Keratinocyte (primary cell): ENCODE measurements at regions not wholly inside any gene's neighbourhood (a gene's known extent, or its start where the extent isn't known, plus 50 kb on each side); places are given as distances from the start of the nearest gene placed in this dataset.

ENCODE experiments used
- DNase-seq: peaks from one replicate; pipeline ENCODE4 v3.0.0-alpha.2; 2011; ENCODE audit warnings: low read depth, missing footprints, low spot score
- FAIRE-seq: peaks from 2 replicates; lab custom pipeline; 2011; peaks lifted over from hg19 to GRCh38; lab: Jason Lieb, UNC
- H2AFZ ChIP-seq: 2 replicates; pipeline ENCODE4 v1.6.0; 2012; ENCODE audit warnings: low read length, control low read depth, inconsistent platforms; ENCODE audit not compliant: control insufficient read depth
- H3K27ac ChIP-seq: 2 replicates; pipeline ENCODE4 v1.5.1; 2011; ENCODE audit warnings: low read length; ENCODE audit not compliant: control insufficient read depth, insufficient read depth
- H3K27me3 ChIP-seq: 3 replicates; pipeline ENCODE4 v1.6.0; 2011; ENCODE audit warnings: low read length; ENCODE audit not compliant: control insufficient read depth, insufficient read depth; ENCODE audit errors: extremely low read depth
- H3K36me3 ChIP-seq, 2 experiments: 2 replicates in 1 of 2; 3 replicates in 1 of 2; pipeline ENCODE4 v1.5.1; 2011; ENCODE audit warnings: low read length in 2 of 2, mild to moderate bottlenecking in 1 of 2; ENCODE audit not compliant: control insufficient read depth in 2 of 2, insufficient read depth in 2 of 2; ENCODE audit errors: extremely low read depth in 1 of 2
- H3K4me1 ChIP-seq: 3 replicates; pipeline ENCODE4 v1.5.1; 2011; ENCODE audit warnings: low read length; ENCODE audit not compliant: control insufficient read depth, insufficient read depth; ENCODE audit errors: extremely low read depth
- H3K4me2 ChIP-seq: 3 replicates; pipeline ENCODE4 v1.6.0; 2011; ENCODE audit warnings: low read depth, low read length; ENCODE audit not compliant: control insufficient read depth, insufficient read depth; ENCODE audit errors: extremely low read depth
- H3K4me3 ChIP-seq, 3 experiments: fragments of 200-600 bp in 1 of 3; sonication (generic) in 1 of 3; 2 replicates in 2 of 3; 3 replicates in 1 of 3; pipeline ENCODE4 v1.5.1; 2011 to 2016; ENCODE audit warnings: low read length in 3 of 3, mild to moderate bottlenecking in 3 of 3, control low read depth in 2 of 3, inconsistent platforms in 1 of 3, low read depth in 1 of 3, mixed read lengths in 1 of 3, mixed run types in 1 of 3, moderate library complexity in 1 of 3; ENCODE audit not compliant: control insufficient read depth in 2 of 3, insufficient read depth in 2 of 3; ENCODE audit errors: extremely low read depth in 1 of 3
- H3K79me2 ChIP-seq: 2 replicates; pipeline ENCODE4 v1.6.0; 2012; ENCODE audit warnings: low read length; ENCODE audit not compliant: control insufficient read depth, insufficient read depth
- H3K9ac ChIP-seq: 3 replicates; pipeline ENCODE4 v1.6.0; 2011; ENCODE audit warnings: low read length; ENCODE audit not compliant: control insufficient read depth, insufficient read depth; ENCODE audit errors: extremely low read depth
- H3K9me1 ChIP-seq: 3 replicates; pipeline ENCODE4 v1.6.0; 2011; ENCODE audit warnings: low read length; ENCODE audit not compliant: control insufficient read depth, insufficient read depth; ENCODE audit errors: extremely low read depth
- H3K9me3 ChIP-seq: 2 replicates; pipeline ENCODE4 v1.5.1; 2012; ENCODE audit warnings: low read depth, low read length; ENCODE audit not compliant: control insufficient read depth
- H4K20me1 ChIP-seq: 3 replicates; pipeline ENCODE4 v1.6.0; 2011; ENCODE audit warnings: low read length; ENCODE audit not compliant: control insufficient read depth, insufficient read depth; ENCODE audit errors: extremely low read depth
- CTCF ChIP-seq, 3 experiments: IDR thresholded peaks in 1 of 3; conservative IDR thresholded peaks in 1 of 3; optimal IDR thresholded peaks in 1 of 3; 2 replicates in 2 of 3; 3 replicates in 1 of 3; pipeline versions ENCODE3 to v1.5.1; 2011; ENCODE audit warnings: low read length in 3 of 3, mild to moderate bottlenecking in 3 of 3, moderate library complexity in 2 of 3, control low read depth in 1 of 3, inconsistent platforms in 1 of 3; ENCODE audit not compliant: insufficient read depth in 2 of 3; ENCODE audit errors: extremely low read depth in 1 of 3
- EZH2 ChIP-seq: IDR thresholded peaks from one replicate; pipeline ENCODE4 v1.6.1; 2012; ENCODE audit warnings: inconsistent platforms, mild to moderate bottlenecking, low read length, moderate library complexity
- dilution Hi-C: fragments of 300-500 bp; cut with MboI; formaldehyde crosslinking; loops from one replicate; pipeline ENCODE4 v1.7.0; 2020; ENCODE audit warnings: low sequenced_read_pairs; ENCODE audit not compliant: extremely low pct_ligation_motif_present

GRCh38 chr21:17351766-17352165 is 161.1 kb upstream of the CXADR start:
- no peaks in the 10 kb centered on the region for H3K27me3 ChIP-seq
- no peak overlapping the region for H2AFZ ChIP-seq
- H3K9me1 ChIP-seq, result no peaks in the 10 kb centered on the region
- no peak for FAIRE-seq
- no peaks in the 10 kb centered on the region for H4K20me1 ChIP-seq
- H3K36me3 ChIP-seq, result no peaks in the 10 kb centered on the region
- TF ChIP-seq CTCF (optimal IDR thresholded peaks at IDR 0.05 in 1 of 3, IDR thresholded peaks at IDR 0.05 in 1 of 3, conservative IDR thresholded peaks at IDR 0.05 in 1 of 3; ENCODE audit: extremely low read depth in 1 of 3, insufficient read depth in 2 of 3, low read length in 3 of 3), result no peak
- no peak overlapping the region for H3K4me2 ChIP-seq
- H3K9ac ChIP-seq, result no peak overlapping the region
- no peaks in the 10 kb centered on the region for H3K79me2 ChIP-seq
- no peak overlapping the region for H3K4me3 ChIP-seq
- dilution Hi-C loops, result no loop called here
- DNase-seq, result no peak
- no peaks in the 10 kb centered on the region for H3K9me3 ChIP-seq
- H3K27ac ChIP-seq, result no peak overlapping the region
- H3K4me1 ChIP-seq, result no peaks in the 10 kb centered on the region

GRCh38 chr21:17352996-17353655 is 159.7 kb upstream of the CXADR start:
- H3K36me3 ChIP-seq, result no peaks in the 10 kb centered on the region
- H3K79me2 ChIP-seq, result no peaks in the 10 kb centered on the region
- no peak overlapping the region for H3K4me2 ChIP-seq
- no peaks in the 10 kb centered on the region for H3K4me1 ChIP-seq
- TF ChIP-seq CTCF (optimal IDR thresholded peaks at IDR 0.05 in 1 of 3, IDR thresholded peaks at IDR 0.05 in 1 of 3, conservative IDR thresholded peaks at IDR 0.05 in 1 of 3; ENCODE audit: extremely low read depth in 1 of 3, insufficient read depth in 2 of 3, low read length in 3 of 3) (no peak), EZH2 (no peak)
- no peak overlapping the region for H3K9ac ChIP-seq
- no peaks in the 10 kb centered on the region for H4K20me1 ChIP-seq
- no peaks in the 10 kb centered on the region for H3K27me3 ChIP-seq
- no peak overlapping the region for H2AFZ ChIP-seq
- no peaks in the 10 kb centered on the region for H3K9me3 ChIP-seq
- no peaks in the 10 kb centered on the region for H3K9me1 ChIP-seq
- FAIRE-seq (no peak), DNase-seq (no peak)
- dilution Hi-C loops, result no loop called here
- no peak overlapping the region for H3K4me3 ChIP-seq
- no peak overlapping the region for H3K27ac ChIP-seq
